ENCODE measurements at regions not wholly inside any gene's neighbourhood (a gene's known extent, or its start where the extent isn't known, plus 50 kb on each side); places are given as distances from the start of the nearest gene placed in this dataset.
"Not testable (repeated sequence)": the region's sequence is repeated elsewhere in the genome, so short reads cannot be mapped to it uniquely, and the experiment has no call there.

- Histone ChIP-seq H3K36me3 (ENCODE audit: control insufficient read depth, insufficient read depth, low read length) (no peaks in the 10 kb centered on the region), H3K4me1 (ENCODE audit: control insufficient read depth, insufficient read depth, low read length) (no peaks in the 10 kb centered on the region), H3K27ac (ENCODE audit: low read depth, low read length) (no peak overlapping the region), H3K9me3 (ENCODE audit: control insufficient read depth, insufficient read depth, low read length) (peaks cover 7% of the 10 kb centered on the region), H3K4me3 (ENCODE audit: low read depth, low read length) (no peak overlapping the region), H3K27me3 (ENCODE audit: control insufficient read depth, insufficient read depth, low read length) (no peaks in the 10 kb centered on the region)
- no peak for DNase-seq (ENCODE audit: low read depth in 4 of 6, low spot score in 6 of 6)
Measured at GRCh38 chr15:81922143-81922542, 123.7 kb downstream of the MEX3B start.

GRCh38 chr15:81921163-81921562 is 124.7 kb downstream of the MEX3B start:
- DNase-seq (ENCODE audit: low read depth in 4 of 6, low spot score in 6 of 6): no peak
- H3K9me3 ChIP-seq (ENCODE audit: control insufficient read depth, insufficient read depth, low read length): peaks cover 7% of the 10 kb centered on the region
- no peaks in the 10 kb centered on the region for H3K4me1 ChIP-seq (ENCODE audit: control insufficient read depth, insufficient read depth, low read length)
- no peak overlapping the region for H3K4me3 ChIP-seq (ENCODE audit: low read depth, low read length)
- no peaks in the 10 kb centered on the region for H3K27me3 ChIP-seq (ENCODE audit: control insufficient read depth, insufficient read depth, low read length)
- no peaks in the 10 kb centered on the region for H3K36me3 ChIP-seq (ENCODE audit: control insufficient read depth, insufficient read depth, low read length)
- no peak overlapping the region for H3K27ac ChIP-seq (ENCODE audit: low read depth, low read length)
- WGBS (ENCODE audit: insufficient coverage): no CpG with 5 or more reads among the region's 1 CpG

GRCh38 chr15:81918767-81919166 is 127.1 kb downstream of the MEX3B start:
- WGBS (ENCODE audit: insufficient coverage): no CpG with 5 or more reads among the region's 1 CpG
- not testable (repeated sequence) for H3K27me3 ChIP-seq (ENCODE audit: control insufficient read depth, insufficient read depth, low read length); H3K4me1 ChIP-seq (ENCODE audit: control insufficient read depth, insufficient read depth, low read length); H3K36me3 ChIP-seq (ENCODE audit: control insufficient read depth, insufficient read depth, low read length); H3K27ac ChIP-seq (ENCODE audit: low read depth, low read length); H3K4me3 ChIP-seq (ENCODE audit: low read depth, low read length); DNase-seq (ENCODE audit: low read depth in 4 of 6, low spot score in 6 of 6); H3K9me3 ChIP-seq (ENCODE audit: control insufficient read depth, insufficient read depth, low read length)

GRCh38 chr15:81916451-81916850 is 129.4 kb downstream of the MEX3B start:
- no peaks in the 10 kb centered on the region for H3K27me3 ChIP-seq (ENCODE audit: control insufficient read depth, insufficient read depth, low read length)
- no peak overlapping the region for H3K27ac ChIP-seq (ENCODE audit: low read depth, low read length)
- H3K36me3 ChIP-seq (ENCODE audit: control insufficient read depth, insufficient read depth, low read length): no peaks in the 10 kb centered on the region
- peaks cover 2% of the 10 kb centered on the region for H3K4me1 ChIP-seq (ENCODE audit: control insufficient read depth, insufficient read depth, low read length)
- H3K4me3 ChIP-seq (ENCODE audit: low read depth, low read length): no peak overlapping the region
- peaks cover 7% of the 10 kb centered on the region for H3K9me3 ChIP-seq (ENCODE audit: control insufficient read depth, insufficient read depth, low read length)
- DNase-seq (ENCODE audit: low read depth in 4 of 6, low spot score in 6 of 6): no peak

GRCh38 chr15:81915990-81916389 is 129.8 kb downstream of the MEX3B start:
- no peak for DNase-seq (ENCODE audit: low read depth in 4 of 6, low spot score in 6 of 6)
- 100% methylated on average over 1 of the region's 5 CpGs for WGBS (ENCODE audit: insufficient coverage)
- H3K9me3 ChIP-seq (ENCODE audit: control insufficient read depth, insufficient read depth, low read length): peaks cover 7% of the 10 kb centered on the region
- H3K27me3 ChIP-seq (ENCODE audit: control insufficient read depth, insufficient read depth, low read length): no peaks in the 10 kb centered on the region
- H3K4me1 ChIP-seq (ENCODE audit: control insufficient read depth, insufficient read depth, low read length): peaks cover 6% of the 10 kb centered on the region
- H3K27ac ChIP-seq (ENCODE audit: low read depth, low read length): no peak overlapping the region
- H3K36me3 ChIP-seq (ENCODE audit: control insufficient read depth, insufficient read depth, low read length): no peaks in the 10 kb centered on the region
- no peak overlapping the region for H3K4me3 ChIP-seq (ENCODE audit: low read depth, low read length)

GRCh38 chr15:81914734-81915256 is 131.0 kb downstream of the MEX3B start:
- DNase-seq (ENCODE audit: low read depth in 4 of 6, low spot score in 6 of 6): peak in 1 of 6 donors; percentile 9
- Histone ChIP-seq H3K27ac (ENCODE audit: low read depth, low read length) (no peak overlapping the region), H3K4me1 (ENCODE audit: control insufficient read depth, insufficient read depth, low read length) (peaks cover 15% of the 10 kb centered on the region), H3K36me3 (ENCODE audit: control insufficient read depth, insufficient read depth, low read length) (no peaks in the 10 kb centered on the region), H3K27me3 (ENCODE audit: control insufficient read depth, insufficient read depth, low read length) (no peaks in the 10 kb centered on the region), H3K9me3 (ENCODE audit: control insufficient read depth, insufficient read depth, low read length) (peaks cover 4% of the 10 kb centered on the region), H3K4me3 (ENCODE audit: low read depth, low read length) (no peak overlapping the region)
- 44% methylated on average over 7 of the region's 7 CpGs for WGBS (ENCODE audit: insufficient coverage)

GRCh38 chr15:81914333-81914732 is 131.5 kb downstream of the MEX3B start:
- H3K27ac ChIP-seq (ENCODE audit: low read depth, low read length): no peak overlapping the region
- H3K36me3 ChIP-seq (ENCODE audit: control insufficient read depth, insufficient read depth, low read length): no peaks in the 10 kb centered on the region
- DNase-seq (ENCODE audit: low read depth in 4 of 6, low spot score in 6 of 6): no peak
- no peaks in the 10 kb centered on the region for H3K27me3 ChIP-seq (ENCODE audit: control insufficient read depth, insufficient read depth, low read length)
- no peak overlapping the region for H3K4me3 ChIP-seq (ENCODE audit: low read depth, low read length)
- 73% methylated on average over 2 of the region's 3 CpGs for WGBS (ENCODE audit: insufficient coverage)
- peaks cover 19% of the 10 kb centered on the region for H3K4me1 ChIP-seq (ENCODE audit: control insufficient read depth, insufficient read depth, low read length)
- peaks cover 4% of the 10 kb centered on the region for H3K9me3 ChIP-seq (ENCODE audit: control insufficient read depth, insufficient read depth, low read length)

- WGBS (ENCODE audit: insufficient coverage): 20% methylated on average over 1 of the region's 8 CpGs
- Histone ChIP-seq H3K27ac (ENCODE audit: low read depth, low read length) (no peak overlapping the region), H3K4me1 (ENCODE audit: control insufficient read depth, insufficient read depth, low read length) (peaks cover 23% of the 10 kb centered on the region), H3K9me3 (ENCODE audit: control insufficient read depth, insufficient read depth, low read length) (no peaks in the 10 kb centered on the region), H3K4me3 (ENCODE audit: low read depth, low read length) (no peak overlapping the region), H3K36me3 (ENCODE audit: control insufficient read depth, insufficient read depth, low read length) (no peaks in the 10 kb centered on the region), H3K27me3 (ENCODE audit: control insufficient read depth, insufficient read depth, low read length) (no peaks in the 10 kb centered on the region)
- peak in 2 of 6 donors; percentile 33 to 67 for DNase-seq (ENCODE audit: low read depth in 4 of 6, low spot score in 6 of 6)
Measured at GRCh38 chr15:81911022-81911971, 134.5 kb downstream of the MEX3B start.

- Histone ChIP-seq H3K4me3 (ENCODE audit: low read depth, low read length) (no peak overlapping the region), H3K9me3 (ENCODE audit: control insufficient read depth, insufficient read depth, low read length) (no peaks in the 10 kb centered on the region), H3K27me3 (ENCODE audit: control insufficient read depth, insufficient read depth, low read length) (no peaks in the 10 kb centered on the region), H3K27ac (ENCODE audit: low read depth, low read length) (no peak overlapping the region), H3K36me3 (ENCODE audit: control insufficient read depth, insufficient read depth, low read length) (no peaks in the 10 kb centered on the region), H3K4me1 (ENCODE audit: control insufficient read depth, insufficient read depth, low read length) (peaks cover 23% of the 10 kb centered on the region)
- peak in 1 of 6 donors; percentile 37 for DNase-seq (ENCODE audit: low read depth in 4 of 6, low spot score in 6 of 6)
- 60% methylated on average over 1 of the region's 7 CpGs for WGBS (ENCODE audit: insufficient coverage)
Measured at GRCh38 chr15:81910355-81911021, 135.3 kb downstream of the MEX3B start.

GRCh38 chr15:81909011-81909358 is 136.8 kb downstream of the MEX3B start:
- Histone ChIP-seq H3K36me3 (ENCODE audit: control insufficient read depth, insufficient read depth, low read length) (no peaks in the 10 kb centered on the region), H3K4me3 (ENCODE audit: low read depth, low read length) (no peak overlapping the region), H3K9me3 (ENCODE audit: control insufficient read depth, insufficient read depth, low read length) (no peaks in the 10 kb centered on the region), H3K27ac (ENCODE audit: low read depth, low read length) (peak overlapping the region; percentile 47), H3K27me3 (ENCODE audit: control insufficient read depth, insufficient read depth, low read length) (no peaks in the 10 kb centered on the region), H3K4me1 (ENCODE audit: control insufficient read depth, insufficient read depth, low read length) (peaks cover 23% of the 10 kb centered on the region)
- no peak for DNase-seq (ENCODE audit: low read depth in 4 of 6, low spot score in 6 of 6)
- no CpG with 5 or more reads among the region's 2 CpGs for WGBS (ENCODE audit: insufficient coverage)
